SU-DHL-6 (cell line): ENCODE measurements at regions not wholly inside any gene's neighbourhood (a gene's known extent, or its start where the extent isn't known, plus 50 kb on each side); places are given as distances from the start of the nearest gene placed in this dataset.

Experiments
- H2AFZ ChIP-seq: fragments of 200-600 bp; sonication (generic); 2 replicates; pipeline ENCODE4 v1.6.1; 2014; ENCODE audit warnings: low read depth, mild to moderate bottlenecking, moderate library complexity, mixed read lengths, antibody characterized with exemption, low read length; ENCODE audit not compliant: severe bottlenecking
- H3F3A ChIP-seq: fragments of 200-600 bp; shearing (Covaris generic); 2 replicates; pipeline ENCODE4 v1.6.0; 2016; ENCODE audit warnings: antibody characterized with exemption, mild to moderate bottlenecking; ENCODE audit not compliant: insufficient read depth
- H3K27ac ChIP-seq: fragments of 200-600 bp; sonication (generic); 2 replicates; pipeline ENCODE4 v1.5.1; 2016; ENCODE audit warnings: low read depth, mild to moderate bottlenecking, low read length, moderate library complexity, mixed read lengths
- H3K27me3 ChIP-seq: fragments of 200-600 bp; sonication (generic), shearing (Covaris generic); 2 replicates; pipeline ENCODE4 v1.6.0; 2014; ENCODE audit warnings: mild to moderate bottlenecking, low read length
- H3K36me3 ChIP-seq: fragments of 200-600 bp; sonication (generic); 2 replicates; pipeline ENCODE4 v1.6.1; 2014; ENCODE audit warnings: mild to moderate bottlenecking, low read length, mixed read lengths
- H3K4me2 ChIP-seq: fragments of 300-600, 200-600 bp; shearing (Covaris generic), sonication (generic); 2 replicates; pipeline ENCODE4 v1.6.0; 2014; ENCODE audit warnings: low read length, low read depth, mild to moderate bottlenecking; ENCODE audit not compliant: poor library complexity, severe bottlenecking
- H3K4me3 ChIP-seq: fragments of 200-600 bp; sonication (generic); 2 replicates; pipeline ENCODE4 v1.5.1; 2014; ENCODE audit warnings: antibody characterized with exemption, low read length, mild to moderate bottlenecking, mixed read lengths; ENCODE audit not compliant: insufficient read depth, poor library complexity, severe bottlenecking
- H3K79me2 ChIP-seq: fragments of 200-600 bp; sonication (generic); 2 replicates; pipeline ENCODE4 v1.6.1; 2014; ENCODE audit warnings: mild to moderate bottlenecking, low read length, moderate library complexity; ENCODE audit not compliant: insufficient read depth
- H3K9ac ChIP-seq: fragments of 200-600 bp; sonication (generic); 2 replicates; pipeline ENCODE4 v1.7.0; 2014; ENCODE audit warnings: mild to moderate bottlenecking, low read length
- H3K9me2 ChIP-seq: fragments of 200-600 bp; sonication (generic); replicated peaks from 2 replicates; pipeline ENCODE4 v1.6.1; 2014; ENCODE audit warnings: low read length; ENCODE audit not compliant: insufficient read depth
- H3K9me3 ChIP-seq: fragments of 200-600 bp; sonication (generic); 2 replicates; pipeline ENCODE4 v1.6.1; 2014; ENCODE audit warnings: low read length, mixed read lengths; ENCODE audit not compliant: insufficient read depth
- H4K20me1 ChIP-seq: fragments of 200-600 bp; sonication (generic); 2 replicates; pipeline ENCODE4 v1.6.1; 2014; ENCODE audit warnings: low read depth, mild to moderate bottlenecking, antibody characterized with exemption, low read length, moderate library complexity, mixed read lengths
- CTCF ChIP-seq: fragments of 200-600 bp; sonication (generic); IDR thresholded peaks from one replicate; pipeline ENCODE4 v1.5.1; 2017; ENCODE audit warnings: antibody characterized with exemption, mild to moderate bottlenecking, low read length, moderate library complexity; ENCODE audit not compliant: insufficient read depth, poor library complexity, severe bottlenecking
- EZH2phosphoT487 ChIP-seq: fragments of 200-600 bp; sonication (generic), shearing (Covaris generic); conservative IDR thresholded peaks from 2 replicates; pipeline ENCODE4 v1.6.1; 2018; ENCODE audit warnings: mild to moderate bottlenecking, antibody characterized with exemption, low read length, moderate library complexity, mixed read lengths

DNA sequence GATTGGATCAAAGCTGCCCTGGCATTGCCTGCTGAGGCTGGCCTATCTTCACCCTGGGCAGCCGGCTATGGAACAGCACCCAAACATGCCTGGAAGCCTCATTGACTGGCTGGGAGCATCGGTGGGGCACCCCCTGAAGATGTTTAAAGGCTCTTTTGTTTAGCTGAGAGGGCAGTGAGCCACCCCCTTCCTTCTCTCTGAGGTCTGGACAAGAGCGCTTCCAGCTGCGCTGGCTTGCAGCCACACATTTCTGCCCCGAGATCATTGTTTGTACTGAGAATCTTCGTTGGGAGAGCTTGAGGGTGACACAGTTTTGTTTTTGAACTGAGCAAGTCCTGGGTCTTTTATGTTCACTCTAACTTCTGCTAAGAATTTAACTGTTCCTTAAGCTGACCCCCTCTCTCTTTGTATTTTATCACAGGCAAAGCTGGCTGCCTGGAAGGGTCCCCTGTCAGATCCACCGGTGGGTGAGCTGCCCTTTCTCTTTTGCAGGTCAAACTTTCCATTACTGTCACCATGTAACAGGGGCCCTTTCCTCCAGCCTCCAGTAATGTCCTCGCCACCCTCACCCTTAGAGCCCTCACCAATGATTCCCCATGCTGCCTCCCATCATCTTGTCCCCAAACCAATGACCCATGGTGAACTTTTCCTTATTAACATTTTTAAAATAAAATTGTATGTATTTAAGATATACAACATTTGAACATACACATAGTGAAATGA lies 212.2 kb downstream of the KIF26A start:
- H3K4me2 ChIP-seq, result no peak overlapping the region
- H3F3A ChIP-seq, result no peaks in the 10 kb centered on the region
- no peaks in the 10 kb centered on the region for H3K36me3 ChIP-seq
- H3K27ac ChIP-seq, result no peak overlapping the region
- H3K9me2 ChIP-seq, result no peaks in the 10 kb centered on the region
- H3K4me3 ChIP-seq, result no peak overlapping the region
- no peak overlapping the region for H3K9ac ChIP-seq
- H4K20me1 ChIP-seq, result no peaks in the 10 kb centered on the region
- H3K79me2 ChIP-seq, result no peaks in the 10 kb centered on the region
- no peaks in the 10 kb centered on the region for H3K9me3 ChIP-seq
- H3K27me3 ChIP-seq, result no peaks in the 10 kb centered on the region; the same call in 1 of the 2 replicates
- no peak overlapping the region for H2AFZ ChIP-seq
- TF ChIP-seq CTCF, result no peak
- no peak for TF ChIP-seq EZH2phosphoT487

- Histone ChIP-seq H3K4me3 (no peak overlapping the region), H3K4me2 (no peak overlapping the region)
These were observed 213.6 kb downstream of the KIF26A start for GRCh38 chr14:104351849-104352492.

GRCh38 chr14:104352493-104353220 lies 214.3 kb downstream of the KIF26A start:
- Histone ChIP-seq H3K9me2 (no peaks in the 10 kb centered on the region), H2AFZ (no peak overlapping the region), H4K20me1 (no peaks in the 10 kb centered on the region), H3K79me2 (no peaks in the 10 kb centered on the region), H3K9ac (no peak overlapping the region), H3K4me2 (no peak overlapping the region), H3K36me3 (no peaks in the 10 kb centered on the region), H3K4me3 (no peak overlapping the region), H3K9me3 (no peaks in the 10 kb centered on the region), H3K27ac (no peak overlapping the region), H3K27me3 (no peaks in the 10 kb centered on the region; the same call in 1 of the 2 replicates), H3F3A (no peaks in the 10 kb centered on the region)
- TF ChIP-seq CTCF (no peak), EZH2phosphoT487 (no peak)

More at GRCh38 chr14:104351849-104352492, 213.6 kb downstream of the KIF26A start:
- Histone ChIP-seq H3K27me3 (no peaks in the 10 kb centered on the region; the same call in 1 of the 2 replicates), H3K79me2 (no peaks in the 10 kb centered on the region), H3F3A (no peaks in the 10 kb centered on the region), H3K9me2 (no peaks in the 10 kb centered on the region), H3K27ac (no peak overlapping the region), H3K9me3 (no peaks in the 10 kb centered on the region), H3K9ac (no peak overlapping the region), H4K20me1 (no peaks in the 10 kb centered on the region), H3K36me3 (no peaks in the 10 kb centered on the region), H2AFZ (no peak overlapping the region)
- no peak for TF ChIP-seq CTCF
